ENCODE measurements at regions not wholly inside any gene's neighbourhood (a gene's known extent, or its start where the extent isn't known, plus 50 kb on each side); places are given as distances from the start of the nearest gene placed in this dataset.
"Not testable (repeated sequence)": the region's sequence is repeated elsewhere in the genome, so short reads cannot be mapped to it uniquely, and the experiment has no call there.

- H4K12ac ChIP-seq (ENCODE audit: low read depth, low read length) = no peak overlapping the region
- H3K4ac ChIP-seq (ENCODE audit: low read depth, low read length) = no peak overlapping the region
- H4K8ac ChIP-seq (ENCODE audit: low read depth, low read length) = no peak overlapping the region
- H2BK120ac ChIP-seq (ENCODE audit: insufficient read depth, low read length, poor library complexity) = no peak overlapping the region
- H3K9ac ChIP-seq (ENCODE audit: low read length) = no peak overlapping the region
- H3K4me1 ChIP-seq (ENCODE audit: control insufficient read depth in 1 of 2, insufficient read depth in 2 of 2, low read length in 2 of 2) = no peaks in the 10 kb centered on the region
- H3K4me3 ChIP-seq (ENCODE audit: low read depth, low read length) = no peak overlapping the region
- no peak overlapping the region for H3K23ac ChIP-seq (ENCODE audit: low read length)
- no CpG with 5 or more reads among the region's 7 CpGs for WGBS (ENCODE audit: extremely low coverage, insufficient coverage, insufficient read length)
- H3K9me3 ChIP-seq (ENCODE audit: insufficient read depth, low read depth, low read length) = peaks cover 31% of the 10 kb centered on the region
- H3K36me3 ChIP-seq (ENCODE audit: control insufficient read depth in 1 of 2, insufficient read depth in 2 of 2, low read length in 2 of 2) = no peaks in the 10 kb centered on the region
- H3K4me2 ChIP-seq (ENCODE audit: low read length) = no peak overlapping the region
- no peak overlapping the region for H2AFZ ChIP-seq (ENCODE audit: insufficient read depth, low read length, poor library complexity)
- no peak overlapping the region for H4K91ac ChIP-seq (ENCODE audit: low read depth, low read length)
- H2BK5ac ChIP-seq (ENCODE audit: low read depth, low read length, poor library complexity) = no peak overlapping the region
- DNase-seq = no peak
- no peaks in the 10 kb centered on the region for H3K27me3 ChIP-seq (ENCODE audit: insufficient read depth, low read length)
- H3K27ac ChIP-seq (ENCODE audit: low read depth, low read length) = no peak overlapping the region
- H3K79me1 ChIP-seq (ENCODE audit: low read length) = no peaks in the 10 kb centered on the region
- H2AK5ac ChIP-seq (ENCODE audit: low read length) = no peak overlapping the region
- H2BK12ac ChIP-seq (ENCODE audit: low read length) = no peak overlapping the region
- H3K18ac ChIP-seq (ENCODE audit: low read length) = no peak overlapping the region
- H3K14ac ChIP-seq (ENCODE audit: low read length) = no peak overlapping the region
- no peaks in the 10 kb centered on the region for H3K79me2 ChIP-seq (ENCODE audit: control insufficient read depth, insufficient read depth, low read length, poor library complexity)
Measured at GRCh38 chr12:131197490-131197889, 243.8 kb downstream of the ADGRD1 start.

DNA sequence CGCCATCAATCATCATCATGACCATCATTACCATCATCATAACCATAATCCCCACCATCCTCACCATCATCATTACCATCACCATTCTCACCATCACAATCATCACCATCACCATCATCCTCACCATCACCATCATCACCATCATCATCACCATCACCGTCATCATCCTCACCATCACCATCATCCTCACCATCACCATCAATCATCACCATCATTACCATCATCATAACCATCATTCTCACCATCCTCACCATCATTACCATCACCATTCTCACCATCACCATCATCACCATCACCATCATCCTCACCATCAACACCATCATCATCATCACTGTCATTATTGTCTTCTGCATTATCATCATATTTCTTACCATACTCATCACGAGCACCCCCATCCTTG, 245.5 kb downstream of the ADGRD1 start:
- H2BK5ac ChIP-seq (ENCODE audit: low read depth, low read length, poor library complexity) = no peak overlapping the region
- no peak overlapping the region for H3K14ac ChIP-seq (ENCODE audit: low read length)
- no peaks in the 10 kb centered on the region for H3K4me1 ChIP-seq (ENCODE audit: control insufficient read depth in 1 of 2, insufficient read depth in 2 of 2, low read length in 2 of 2)
- H3K4ac ChIP-seq (ENCODE audit: low read depth, low read length) = no peak overlapping the region
- H3K4me2 ChIP-seq (ENCODE audit: low read length) = no peak overlapping the region
- H3K36me3 ChIP-seq (ENCODE audit: control insufficient read depth in 1 of 2, insufficient read depth in 2 of 2, low read length in 2 of 2) = no peaks in the 10 kb centered on the region
- WGBS (ENCODE audit: extremely low coverage, insufficient coverage, insufficient read length) = 97% methylated on average over 2 of the region's 3 CpGs
- H3K9me3 ChIP-seq (ENCODE audit: insufficient read depth, low read depth, low read length) = peaks cover 17% of the 10 kb centered on the region
- DNase-seq = no peak
- H2BK12ac ChIP-seq (ENCODE audit: low read length) = no peak overlapping the region
- H2AFZ ChIP-seq (ENCODE audit: insufficient read depth, low read length, poor library complexity) = no peak overlapping the region
- H3K4me3 ChIP-seq (ENCODE audit: low read depth, low read length) = no peak overlapping the region
- H2BK120ac ChIP-seq (ENCODE audit: insufficient read depth, low read length, poor library complexity) = no peak overlapping the region
- H3K79me2 ChIP-seq (ENCODE audit: control insufficient read depth, insufficient read depth, low read length, poor library complexity) = no peaks in the 10 kb centered on the region
- no peak overlapping the region for H3K27ac ChIP-seq (ENCODE audit: low read depth, low read length)
- H3K79me1 ChIP-seq (ENCODE audit: low read length) = no peaks in the 10 kb centered on the region
- H3K27me3 ChIP-seq (ENCODE audit: insufficient read depth, low read length) = no peaks in the 10 kb centered on the region
- no peak overlapping the region for H3K18ac ChIP-seq (ENCODE audit: low read length)
- H4K12ac ChIP-seq (ENCODE audit: low read depth, low read length) = no peak overlapping the region
- H4K91ac ChIP-seq (ENCODE audit: low read depth, low read length) = no peak overlapping the region
- H4K8ac ChIP-seq (ENCODE audit: low read depth, low read length) = no peak overlapping the region
- no peak overlapping the region for H3K9ac ChIP-seq (ENCODE audit: low read length)
- no peak overlapping the region for H2AK5ac ChIP-seq (ENCODE audit: low read length)
- no peak overlapping the region for H3K23ac ChIP-seq (ENCODE audit: low read length)

DNA sequence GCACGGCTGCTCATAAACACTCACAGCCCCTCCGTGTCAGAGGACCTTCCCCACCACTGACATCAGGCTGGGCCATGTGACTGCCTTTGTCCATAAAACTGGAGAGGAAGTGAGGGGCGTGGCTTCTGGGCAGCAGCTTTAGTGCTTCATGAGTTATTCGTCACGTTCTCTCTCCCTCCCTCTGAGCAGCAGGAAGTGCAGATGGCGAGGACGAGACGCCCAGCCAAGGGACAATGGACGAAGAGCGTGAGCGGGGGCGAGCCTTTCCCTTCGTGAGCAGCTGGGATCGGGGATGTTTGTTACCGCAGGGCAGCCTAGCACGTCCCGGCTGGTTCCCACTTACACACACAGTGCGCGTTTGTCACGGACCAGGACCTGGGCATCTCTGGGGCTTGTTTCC, 248.2 kb downstream of the ADGRD1 start:
- not testable (repeated sequence) for H2AK5ac ChIP-seq (ENCODE audit: low read length); H2AFZ ChIP-seq (ENCODE audit: insufficient read depth, low read length, poor library complexity); H3K4me3 ChIP-seq (ENCODE audit: low read depth, low read length); H3K79me2 ChIP-seq (ENCODE audit: control insufficient read depth, insufficient read depth, low read length, poor library complexity); H2BK5ac ChIP-seq (ENCODE audit: low read depth, low read length, poor library complexity); H3K36me3 ChIP-seq (ENCODE audit: control insufficient read depth in 1 of 2, insufficient read depth in 2 of 2, low read length in 2 of 2); H2BK120ac ChIP-seq (ENCODE audit: insufficient read depth, low read length, poor library complexity); H2BK12ac ChIP-seq (ENCODE audit: low read length); H3K23ac ChIP-seq (ENCODE audit: low read length); H4K8ac ChIP-seq (ENCODE audit: low read depth, low read length); H4K91ac ChIP-seq (ENCODE audit: low read depth, low read length); H3K79me1 ChIP-seq (ENCODE audit: low read length); H3K9ac ChIP-seq (ENCODE audit: low read length); H3K4me2 ChIP-seq (ENCODE audit: low read length); DNase-seq; H3K9me3 ChIP-seq (ENCODE audit: insufficient read depth, low read depth, low read length); H3K4me1 ChIP-seq (ENCODE audit: control insufficient read depth in 1 of 2, insufficient read depth in 2 of 2, low read length in 2 of 2); H3K27me3 ChIP-seq (ENCODE audit: insufficient read depth, low read length); H3K27ac ChIP-seq (ENCODE audit: low read depth, low read length); H3K4ac ChIP-seq (ENCODE audit: low read depth, low read length); H4K12ac ChIP-seq (ENCODE audit: low read depth, low read length); H3K14ac ChIP-seq (ENCODE audit: low read length); H3K18ac ChIP-seq (ENCODE audit: low read length)
- no CpG with 5 or more reads among the region's 20 CpGs for WGBS (ENCODE audit: extremely low coverage, insufficient coverage, insufficient read length)

- Histone ChIP-seq H3K36me3 (ENCODE audit: control insufficient read depth in 1 of 2, insufficient read depth in 2 of 2, low read length in 2 of 2) (no peaks in the 10 kb centered on the region), H4K8ac (ENCODE audit: low read depth, low read length) (no peak overlapping the region), H3K79me2 (ENCODE audit: control insufficient read depth, insufficient read depth, low read length, poor library complexity) (no peaks in the 10 kb centered on the region), H2BK12ac (ENCODE audit: low read length) (no peak overlapping the region), H3K4me3 (ENCODE audit: low read depth, low read length) (no peak overlapping the region), H4K12ac (ENCODE audit: low read depth, low read length) (no peak overlapping the region), H3K4me2 (ENCODE audit: low read length) (no peak overlapping the region), H3K79me1 (ENCODE audit: low read length) (no peaks in the 10 kb centered on the region), H3K9me3 (ENCODE audit: insufficient read depth, low read depth, low read length) (peaks cover 2% of the 10 kb centered on the region), H3K18ac (ENCODE audit: low read length) (no peak overlapping the region), H4K91ac (ENCODE audit: low read depth, low read length) (no peak overlapping the region), H3K23ac (ENCODE audit: low read length) (no peak overlapping the region), H2AK5ac (ENCODE audit: low read length) (no peak overlapping the region), H2BK5ac (ENCODE audit: low read depth, low read length, poor library complexity) (no peak overlapping the region), H3K4me1 (ENCODE audit: control insufficient read depth in 1 of 2, insufficient read depth in 2 of 2, low read length in 2 of 2) (no peaks in the 10 kb centered on the region), H3K4ac (ENCODE audit: low read depth, low read length) (no peak overlapping the region), H3K14ac (ENCODE audit: low read length) (no peak overlapping the region), H3K27ac (ENCODE audit: low read depth, low read length) (no peak overlapping the region), H3K9ac (ENCODE audit: low read length) (no peak overlapping the region), H3K27me3 (ENCODE audit: insufficient read depth, low read length) (no peaks in the 10 kb centered on the region), H2AFZ (ENCODE audit: insufficient read depth, low read length, poor library complexity) (no peak overlapping the region), H2BK120ac (ENCODE audit: insufficient read depth, low read length, poor library complexity) (no peak overlapping the region)
- no CpG with 5 or more reads among the region's 40 CpGs for WGBS (ENCODE audit: extremely low coverage, insufficient coverage, insufficient read length)
- no peak for DNase-seq
Measured at GRCh38 chr12:131202592-131203378, 249.1 kb downstream of the ADGRD1 start.

Data from trophoblast cell (in vitro differentiated cells and primary cell).